ENCODE measurements at regions not wholly inside any gene's neighbourhood (a gene's known extent, or its start where the extent isn't known, plus 50 kb on each side); places are given as distances from the start of the nearest gene placed in this dataset.

GRCh38 chr11:39174965-39175364 lies 2284.5 kb downstream of the LRRC4C start:
- TF ChIP-seq CTCF (IDR thresholded peaks at IDR 0.05; ENCODE audit: insufficient read depth, low read depth, low read length): no peak
- no peak for TF ChIP-seq EZH2 (IDR thresholded peaks at IDR 0.05; ENCODE audit: insufficient read depth, low read length)
